K562 (cell line): ENCODE measurements at regions not wholly inside any gene's neighbourhood (a gene's known extent, or its start where the extent isn't known, plus 50 kb on each side); places are given as distances from the start of the nearest gene placed in this dataset.

ENCODE experiments used
- ATF3 ChIP-seq, 2 experiments: fragments of 450-650 bp in 1 of 2; sonication (generic) in 1 of 2; formaldehyde crosslinking in 1 of 2; IDR thresholded peaks in 1 of 2; conservative IDR thresholded peaks in 1 of 2; 2 replicates each; pipeline versions ENCODE4 v1.6.1 to v1.8.1; 2016 to 2023; ENCODE audit warnings: mild to moderate bottlenecking in 2 of 2, moderate library complexity in 2 of 2, inconsistent platforms in 1 of 2, missing genetic modification reagents in 1 of 2
- CSDE1 ChIP-seq, 2 experiments: fragments of 450-650 bp; IDR thresholded peaks; 2 replicates each; pipeline ENCODE4 v1.6.1; 2016; ENCODE audit warnings: mild to moderate bottlenecking in 1 of 2
- POLR2A ChIP-seq: fragments of 450-650 bp; conservative IDR thresholded peaks from 2 replicates; pipeline ENCODE4 v1.6.1; 2016
- TAF7 ChIP-seq: fragments of 450-650 bp; IDR thresholded peaks from 2 replicates; pipeline ENCODE4 v1.6.1; 2016; ENCODE audit warnings: missing genetic modification characterization, missing compliant biosample characterization
- ZNF644 ChIP-seq: fragments of 200-800 bp; sonication (Bioruptor generic); IDR thresholded peaks from 2 replicates; pipeline ENCODE4 v1.6.1; 2016; ENCODE audit warnings: low read depth, missing genetic modification characterization, missing compliant biosample characterization
- TF ChIP-seq, protein P1 (sequence below), 3 experiments: IDR thresholded peaks in 2 of 3; conservative IDR thresholded peaks in 1 of 3; 2 replicates each; pipeline ENCODE4 v1.5.1; 2011 to 2012; ENCODE audit warnings: low read length in 3 of 3, mild to moderate bottlenecking in 3 of 3, control low read depth in 2 of 3, improper control_type of control experiment in 1 of 3, inconsistent platforms in 1 of 3, low read depth in 1 of 3, mixed read lengths in 1 of 3, moderate library complexity in 1 of 3; ENCODE audit not compliant: insufficient read depth in 2 of 3

DNA sequence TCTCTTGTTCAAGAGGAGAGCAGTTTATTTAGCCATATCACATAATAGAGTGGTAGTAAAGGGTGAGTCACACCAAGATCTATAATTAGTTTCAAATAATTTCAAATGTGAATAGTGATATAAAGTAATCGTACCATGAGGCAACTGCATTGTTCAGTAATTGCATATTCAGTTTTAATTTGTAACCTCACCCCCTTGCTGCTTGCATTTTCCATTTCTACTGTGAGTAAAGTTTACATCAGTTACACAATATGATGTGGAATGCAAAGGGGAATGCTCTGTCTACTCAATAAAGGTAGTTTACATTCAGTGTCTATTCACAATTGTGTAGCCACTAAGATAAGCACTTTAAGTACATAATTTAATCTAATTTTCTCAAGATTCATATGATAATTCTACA lies 1695.7 kb upstream of the SPRY2 start:
- TF ChIP-seq ATF3 (IDR thresholded peaks at IDR 0.05) = no peak
- TF ChIP-seq ATF3 (CRISPR knock-in tag; conservative IDR thresholded peaks at IDR 0.05) = no peak
- no peak for TF ChIP-seq CSDE1 (IDR thresholded peaks at IDR 0.05)
- TF ChIP-seq TAF7 (tag) = no peak
- no peak for TF ChIP-seq POLR2A
- TF ChIP-seq, protein P1, sequence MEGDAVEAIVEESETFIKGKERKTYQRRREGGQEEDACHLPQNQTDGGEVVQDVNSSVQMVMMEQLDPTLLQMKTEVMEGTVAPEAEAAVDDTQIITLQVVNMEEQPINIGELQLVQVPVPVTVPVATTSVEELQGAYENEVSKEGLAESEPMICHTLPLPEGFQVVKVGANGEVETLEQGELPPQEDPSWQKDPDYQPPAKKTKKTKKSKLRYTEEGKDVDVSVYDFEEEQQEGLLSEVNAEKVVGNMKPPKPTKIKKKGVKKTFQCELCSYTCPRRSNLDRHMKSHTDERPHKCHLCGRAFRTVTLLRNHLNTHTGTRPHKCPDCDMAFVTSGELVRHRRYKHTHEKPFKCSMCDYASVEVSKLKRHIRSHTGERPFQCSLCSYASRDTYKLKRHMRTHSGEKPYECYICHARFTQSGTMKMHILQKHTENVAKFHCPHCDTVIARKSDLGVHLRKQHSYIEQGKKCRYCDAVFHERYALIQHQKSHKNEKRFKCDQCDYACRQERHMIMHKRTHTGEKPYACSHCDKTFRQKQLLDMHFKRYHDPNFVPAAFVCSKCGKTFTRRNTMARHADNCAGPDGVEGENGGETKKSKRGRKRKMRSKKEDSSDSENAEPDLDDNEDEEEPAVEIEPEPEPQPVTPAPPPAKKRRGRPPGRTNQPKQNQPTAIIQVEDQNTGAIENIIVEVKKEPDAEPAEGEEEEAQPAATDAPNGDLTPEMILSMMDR (IDR thresholded peaks at IDR 0.05 in 2 of 3, conservative IDR thresholded peaks at IDR 0.05 in 1 of 3; ENCODE audit: insufficient read depth in 2 of 3, low read depth in 1 of 3, low read length in 3 of 3) = no peak
- no peak for TF ChIP-seq ZNF644 (tag)
